ENCODE measurements at regions not wholly inside any gene's neighbourhood (a gene's known extent, or its start where the extent isn't known, plus 50 kb on each side); places are given as distances from the start of the nearest gene placed in this dataset.

GRCh38 chr5:28603869-28604268, 1565.5 kb upstream of the CDH9 start:
- TF ChIP-seq, protein P1, sequence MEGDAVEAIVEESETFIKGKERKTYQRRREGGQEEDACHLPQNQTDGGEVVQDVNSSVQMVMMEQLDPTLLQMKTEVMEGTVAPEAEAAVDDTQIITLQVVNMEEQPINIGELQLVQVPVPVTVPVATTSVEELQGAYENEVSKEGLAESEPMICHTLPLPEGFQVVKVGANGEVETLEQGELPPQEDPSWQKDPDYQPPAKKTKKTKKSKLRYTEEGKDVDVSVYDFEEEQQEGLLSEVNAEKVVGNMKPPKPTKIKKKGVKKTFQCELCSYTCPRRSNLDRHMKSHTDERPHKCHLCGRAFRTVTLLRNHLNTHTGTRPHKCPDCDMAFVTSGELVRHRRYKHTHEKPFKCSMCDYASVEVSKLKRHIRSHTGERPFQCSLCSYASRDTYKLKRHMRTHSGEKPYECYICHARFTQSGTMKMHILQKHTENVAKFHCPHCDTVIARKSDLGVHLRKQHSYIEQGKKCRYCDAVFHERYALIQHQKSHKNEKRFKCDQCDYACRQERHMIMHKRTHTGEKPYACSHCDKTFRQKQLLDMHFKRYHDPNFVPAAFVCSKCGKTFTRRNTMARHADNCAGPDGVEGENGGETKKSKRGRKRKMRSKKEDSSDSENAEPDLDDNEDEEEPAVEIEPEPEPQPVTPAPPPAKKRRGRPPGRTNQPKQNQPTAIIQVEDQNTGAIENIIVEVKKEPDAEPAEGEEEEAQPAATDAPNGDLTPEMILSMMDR (IDR thresholded peaks at IDR 0.05; ENCODE audit: low read depth, low read length, poor library complexity, severe bottlenecking) = no peak
- no peak for TF ChIP-seq EZH2phosphoT487 (IDR thresholded peaks at IDR 0.05; ENCODE audit: borderline replicate concordance, low read length)
